Sciatic nerve (tissue), 2 donors: ENCODE measurements at regions not wholly inside any gene's neighbourhood (a gene's known extent, or its start where the extent isn't known, plus 50 kb on each side); places are given as distances from the start of the nearest gene placed in this dataset.

ENCODE experiments used
- ATAC-seq: fragments of 200-7000 bp; cut with Tn5 transposase; one replicate; pipeline ENCODE4 v1.9.1; 2020; ENCODE audit warnings: mild to moderate bottlenecking, moderate library complexity
- DNase-seq: peaks from one replicate; pipeline ENCODE4 v3.0.0-alpha.2; 2020; ENCODE audit warnings: low spot score
- intact Hi-C: fragments of 100-400 bp; cut with DNase I; formaldehyde crosslinking; loops from one replicate; pipeline ENCODE4 v1.14.2; 2022
- donor health status: DM: no; HTN: no; CAD: no.
- donor health status: DM: no; HTN: no; CAD: no.

DNA sequence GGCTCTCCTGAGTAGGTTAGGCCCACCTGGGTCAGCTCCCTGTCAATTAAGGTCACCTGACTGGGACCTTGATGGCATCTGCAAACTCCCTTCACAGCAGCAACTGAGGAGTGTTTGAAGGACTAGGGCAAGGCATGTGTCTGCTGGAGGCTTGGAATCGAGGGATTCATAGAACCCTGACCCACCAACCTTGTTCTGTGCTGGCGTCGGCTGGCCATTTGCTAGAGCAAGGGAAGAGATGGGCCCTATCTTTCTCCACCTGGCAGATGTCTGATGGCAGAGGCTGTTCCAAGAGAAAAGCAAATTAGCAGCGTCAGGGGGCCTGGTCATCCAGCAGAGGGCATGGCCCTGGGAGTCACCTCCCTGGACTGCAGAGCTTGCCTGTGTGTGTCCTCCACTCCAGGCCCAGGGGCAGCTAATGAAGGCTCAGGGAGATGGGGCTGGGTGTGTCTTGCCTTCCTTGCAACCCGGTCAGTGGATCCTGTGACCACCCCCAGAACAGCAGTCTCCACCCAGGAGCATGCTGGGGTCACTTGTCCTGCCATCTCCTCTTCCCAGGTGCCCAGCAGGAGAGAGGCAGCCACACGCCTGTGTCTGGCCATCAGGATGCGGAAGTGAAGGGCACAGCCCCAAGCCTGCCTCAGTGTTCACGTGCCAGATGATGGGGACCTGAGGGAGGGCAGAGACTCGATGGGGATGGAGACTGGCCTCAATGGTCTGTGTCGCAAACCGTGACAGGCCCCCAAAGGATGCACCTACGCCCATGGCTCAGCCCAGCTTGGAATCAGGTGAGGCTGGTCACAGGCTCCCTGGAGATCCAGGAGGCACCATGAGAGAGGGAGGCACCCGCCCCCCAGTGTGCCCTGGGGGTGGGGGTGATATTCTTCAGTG lies 53.9 kb downstream of the BARX1 start:
- ATAC-seq (no peak), DNase-seq (peak; percentile 34)
- intact Hi-C loops: no loop called here

DNA sequence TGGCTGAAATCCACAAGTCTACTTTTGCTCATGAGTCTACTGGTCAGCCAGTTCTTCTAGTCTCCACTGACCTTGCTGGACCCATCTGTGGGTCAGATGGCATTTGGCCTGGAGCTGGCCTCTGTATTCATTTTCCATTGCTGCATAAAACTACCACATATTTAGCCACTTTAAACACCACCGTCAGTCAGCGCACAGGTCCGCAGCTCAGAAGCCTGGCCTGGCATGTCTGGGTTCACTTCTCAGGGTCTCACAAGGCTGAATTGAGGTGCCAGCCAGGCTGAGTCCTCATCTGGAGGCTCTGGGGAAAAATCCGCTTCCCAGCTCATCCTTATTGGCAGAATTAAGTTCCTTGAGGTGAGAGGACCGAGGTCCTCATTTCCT lies 54.7 kb downstream of the BARX1 start:
- intact Hi-C loops: no loop called here
- ATAC-seq: no peak
- peak; percentile 26 for DNase-seq

DNA sequence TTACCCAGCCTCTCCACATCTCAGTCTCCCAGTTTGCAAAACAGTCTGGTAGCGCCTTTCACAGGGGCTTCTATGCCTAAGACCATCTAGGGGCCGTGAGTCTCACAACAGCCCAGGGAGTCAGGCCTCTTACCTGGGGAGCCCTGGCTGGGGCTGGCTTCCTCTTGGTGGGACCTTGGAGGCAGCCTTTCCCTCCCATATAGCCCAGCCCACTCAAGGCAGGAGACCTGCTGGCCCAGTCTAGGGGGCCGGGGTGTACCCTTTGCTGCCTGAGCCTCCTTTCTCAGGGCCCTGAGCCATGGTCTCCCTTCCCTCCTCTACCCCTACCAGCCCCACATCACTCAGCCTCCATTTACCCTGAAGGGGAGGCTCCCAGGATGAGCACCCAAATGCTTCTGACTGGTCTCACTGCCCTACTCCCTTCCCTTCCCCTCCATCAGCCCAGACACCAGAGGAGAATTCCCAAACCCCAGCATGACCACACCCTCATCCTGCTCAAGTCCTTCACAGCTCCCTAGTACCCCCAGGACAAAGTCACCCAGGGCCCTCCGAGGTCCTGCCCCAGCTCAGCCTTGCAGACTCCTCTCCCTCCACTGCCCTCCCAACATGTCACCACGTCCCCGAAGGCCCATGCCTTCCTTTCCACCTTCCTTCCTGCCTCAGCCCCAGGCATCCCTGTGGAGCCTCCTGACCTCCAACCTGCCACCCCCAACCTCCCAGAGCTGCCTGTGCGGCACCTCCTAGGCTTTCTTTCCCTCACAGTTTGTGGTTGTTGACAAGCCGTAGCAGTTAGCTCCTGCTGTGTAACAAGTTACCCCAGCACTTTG lies 55.3 kb downstream of the BARX1 start:
- peak; percentile 42 for DNase-seq
- no peak for ATAC-seq
- intact Hi-C loops: no loop called here

DNA sequence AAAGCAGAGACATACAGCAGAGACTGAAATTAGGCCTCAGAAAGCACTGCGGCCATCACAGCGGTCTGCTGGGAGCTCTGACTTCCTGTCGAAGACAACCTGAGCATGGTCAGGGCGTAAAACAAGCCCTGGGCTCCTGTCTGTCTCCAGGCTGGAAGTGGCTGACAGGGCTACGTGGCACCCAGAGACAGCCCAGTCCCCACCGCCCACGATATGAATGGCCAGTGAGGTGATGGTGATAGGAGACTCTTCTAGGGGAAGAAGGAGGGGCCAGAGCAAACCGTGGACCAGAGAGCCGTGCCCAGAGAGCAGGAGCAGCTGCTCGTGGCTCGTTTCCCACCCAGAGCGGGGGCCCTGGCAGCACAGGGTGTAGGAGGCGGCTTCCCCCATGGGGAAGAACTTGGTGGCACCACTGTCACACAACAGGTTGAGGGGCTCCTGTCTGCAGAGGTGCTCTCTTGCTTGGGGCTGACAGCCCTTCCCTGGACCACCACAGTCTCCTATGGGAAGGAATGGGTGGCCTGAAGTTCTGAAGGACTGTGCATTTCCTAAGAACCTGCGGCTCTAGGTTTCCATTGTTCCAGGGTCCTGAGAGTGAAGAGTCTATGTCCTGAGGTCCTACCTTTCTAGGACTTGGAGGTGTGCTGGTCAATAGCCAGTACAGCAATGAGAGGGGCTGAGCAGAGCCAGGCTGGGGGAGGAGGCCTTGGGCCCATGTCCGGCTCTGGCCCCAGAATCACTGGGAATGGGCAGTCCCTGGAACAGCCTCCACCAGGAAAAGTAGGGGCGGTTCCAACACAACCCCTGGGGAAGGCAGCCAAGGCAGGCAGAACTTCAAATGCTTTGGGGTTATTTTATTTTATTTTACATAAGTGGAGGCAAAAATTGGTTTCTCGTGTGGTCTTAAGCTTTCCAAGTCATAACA lies 56.4 kb downstream of the BARX1 start:
- ATAC-seq (no peak), DNase-seq (peak; percentile 35)
- intact Hi-C loops: no loop called here

DNA sequence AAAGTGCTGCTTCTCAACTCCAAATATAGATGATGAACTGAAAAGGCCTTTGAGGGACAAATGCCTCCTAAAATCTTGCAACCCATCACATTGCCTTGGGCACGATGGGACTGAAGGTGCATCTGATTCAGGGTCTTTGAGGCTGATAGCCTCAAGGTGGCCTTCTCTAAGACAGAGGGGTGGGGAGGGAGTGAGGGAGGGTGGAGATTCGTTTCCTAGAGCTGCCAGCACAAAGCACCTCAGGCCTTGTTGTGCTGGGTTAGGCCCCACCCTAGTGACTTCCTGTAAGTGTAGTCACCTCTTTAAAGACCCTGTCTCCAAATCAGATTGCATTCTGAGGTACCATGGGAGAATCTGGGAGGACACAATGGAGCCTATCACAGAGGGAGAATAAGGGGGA lies 57.1 kb downstream of the BARX1 start:
- intact Hi-C loops: no loop called here
- no peak for ATAC-seq
- DNase-seq: peak; percentile 14

DNA sequence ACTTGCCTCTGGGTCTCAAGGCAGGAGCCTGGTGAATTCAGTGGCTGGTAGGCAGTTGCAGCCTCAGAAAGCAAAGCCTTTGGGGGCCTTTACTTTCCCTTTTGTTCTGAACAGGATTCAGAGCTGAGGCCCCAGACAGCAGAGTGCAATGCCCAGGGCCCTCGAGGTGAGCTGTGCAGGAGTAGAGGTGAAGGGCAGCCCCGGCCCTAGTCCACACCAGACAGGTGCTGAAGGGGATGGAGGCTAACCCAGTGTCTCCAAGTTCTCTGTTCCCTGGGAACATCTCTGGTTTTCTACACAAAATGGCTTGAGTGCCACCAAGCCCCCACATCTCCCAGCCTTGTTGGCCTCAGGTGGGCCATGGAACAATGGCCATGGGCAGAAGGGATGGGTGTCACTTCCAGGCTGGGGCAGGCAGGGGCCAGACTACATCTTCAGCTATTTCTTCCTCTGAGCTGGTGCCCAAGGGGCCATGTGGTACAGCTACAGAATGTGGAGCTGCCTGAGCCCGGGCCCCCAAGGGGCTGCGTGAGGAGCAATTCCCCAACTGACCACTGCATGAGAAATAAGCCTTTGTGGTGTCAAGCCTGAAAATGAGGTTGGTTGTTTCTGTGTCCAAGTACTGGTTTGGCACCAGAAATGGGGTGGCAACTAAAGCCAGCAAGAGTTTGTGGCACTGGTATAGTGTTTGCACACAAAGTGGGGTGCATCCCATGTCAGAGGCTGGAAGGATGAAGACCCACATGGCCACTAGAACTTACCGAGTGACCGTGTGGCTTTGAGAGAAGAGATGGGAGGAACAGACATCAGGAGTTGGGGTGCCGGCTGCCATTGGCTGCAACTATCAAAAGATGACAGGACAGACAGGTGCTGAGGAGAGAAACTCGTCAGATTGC lies 57.8 kb downstream of the BARX1 start:
- ATAC-seq (no peak), DNase-seq (peak; percentile 23)
- intact Hi-C loops: no loop called here

DNA sequence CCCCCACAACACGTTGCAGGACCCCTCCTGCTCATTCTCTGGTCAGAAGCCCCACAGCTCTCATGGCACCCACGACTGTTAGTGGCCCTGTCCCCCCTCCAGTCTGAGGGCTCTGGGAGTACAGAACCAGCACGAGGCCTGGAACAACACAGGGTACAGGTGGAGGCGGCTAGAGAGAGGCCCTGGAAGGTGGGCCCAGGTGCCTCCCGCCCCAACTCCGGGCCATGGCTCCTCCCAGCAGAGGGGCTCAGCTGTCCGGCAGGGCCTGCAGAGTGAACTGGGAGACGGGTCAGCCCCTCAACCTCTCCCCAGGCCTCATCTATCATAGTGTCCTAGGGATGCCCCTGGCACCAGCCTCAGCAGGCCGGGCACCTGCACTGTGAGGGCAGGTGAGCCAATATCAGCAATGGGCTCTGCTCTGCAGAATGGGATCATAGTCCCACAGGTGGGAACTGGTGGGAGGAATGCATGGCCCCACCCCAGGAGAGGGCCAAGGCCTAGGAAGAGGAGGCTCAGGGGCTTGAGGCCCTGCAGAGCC lies 58.6 kb downstream of the BARX1 start:
- DNase-seq (peak; percentile 12), ATAC-seq (no peak)
- intact Hi-C loops: no loop called here

DNA sequence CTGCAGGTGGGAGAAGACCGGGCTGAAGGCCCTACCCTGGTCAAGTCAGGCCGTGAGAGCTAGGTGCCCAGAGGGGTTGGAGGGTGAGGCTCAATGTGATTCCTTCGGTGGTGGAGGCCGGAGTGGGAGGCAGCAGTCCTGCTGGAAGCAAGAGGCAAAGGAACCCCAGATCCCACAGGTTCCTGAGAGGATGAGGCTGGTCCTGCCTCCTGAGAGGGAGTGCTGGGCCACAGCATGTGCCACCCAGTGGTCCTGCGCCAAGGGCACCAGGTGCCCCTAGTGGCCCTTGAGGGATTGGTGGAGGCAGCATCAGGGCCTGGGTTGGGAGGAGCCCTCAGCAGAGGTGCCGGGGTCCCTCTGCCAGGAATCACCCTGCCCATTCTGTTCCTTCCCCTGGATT lies 59.1 kb downstream of the BARX1 start:
- ATAC-seq: no peak
- peak; percentile 26 for DNase-seq
- intact Hi-C loops: no loop called here

DNA sequence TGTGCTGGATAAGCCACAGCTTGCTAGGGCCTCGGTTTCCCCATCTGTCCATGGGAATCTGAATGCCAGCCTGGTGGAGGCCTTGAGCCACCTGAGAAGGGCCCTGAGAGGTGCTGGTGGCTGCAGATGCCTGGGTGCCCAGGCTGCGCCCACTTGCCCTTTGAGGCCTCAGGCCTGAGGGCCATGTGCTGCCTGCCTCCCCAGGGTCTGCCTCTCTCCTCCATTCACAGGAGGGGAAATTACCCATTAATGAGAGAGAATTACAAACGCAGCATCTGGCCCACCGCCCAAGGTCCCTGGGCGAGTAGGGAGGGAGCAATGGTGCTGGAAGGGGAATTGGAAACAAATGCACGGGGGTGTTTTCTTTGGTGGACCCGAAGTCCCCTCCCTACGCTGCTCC lies 59.6 kb downstream of the BARX1 start:
- DNase-seq: peak; percentile 18
- ATAC-seq: no peak
- intact Hi-C loops: no loop called here

DNA sequence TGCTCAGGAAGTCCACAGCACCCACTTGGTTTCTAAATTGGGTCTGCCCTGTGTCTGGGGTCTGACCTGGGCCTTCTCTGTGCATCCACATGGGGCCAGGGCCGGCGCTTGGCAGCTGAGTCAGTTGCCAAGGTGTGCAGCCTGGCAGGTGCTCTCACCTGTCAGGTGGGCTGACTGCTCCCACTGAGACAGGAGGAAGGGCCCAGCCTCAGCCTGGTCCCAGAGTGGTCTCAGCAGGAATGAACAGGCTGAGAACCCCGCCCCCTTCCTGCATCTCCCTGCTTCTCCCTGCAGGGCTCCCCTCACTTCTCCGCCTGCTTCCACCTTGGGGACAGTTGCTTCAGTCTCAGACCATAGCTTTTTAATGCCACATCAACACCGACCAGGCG lies 60.5 kb downstream of the BARX1 start:
- ATAC-seq (no peak), DNase-seq (peak; percentile 33)
- intact Hi-C loops: no loop called here

DNA sequence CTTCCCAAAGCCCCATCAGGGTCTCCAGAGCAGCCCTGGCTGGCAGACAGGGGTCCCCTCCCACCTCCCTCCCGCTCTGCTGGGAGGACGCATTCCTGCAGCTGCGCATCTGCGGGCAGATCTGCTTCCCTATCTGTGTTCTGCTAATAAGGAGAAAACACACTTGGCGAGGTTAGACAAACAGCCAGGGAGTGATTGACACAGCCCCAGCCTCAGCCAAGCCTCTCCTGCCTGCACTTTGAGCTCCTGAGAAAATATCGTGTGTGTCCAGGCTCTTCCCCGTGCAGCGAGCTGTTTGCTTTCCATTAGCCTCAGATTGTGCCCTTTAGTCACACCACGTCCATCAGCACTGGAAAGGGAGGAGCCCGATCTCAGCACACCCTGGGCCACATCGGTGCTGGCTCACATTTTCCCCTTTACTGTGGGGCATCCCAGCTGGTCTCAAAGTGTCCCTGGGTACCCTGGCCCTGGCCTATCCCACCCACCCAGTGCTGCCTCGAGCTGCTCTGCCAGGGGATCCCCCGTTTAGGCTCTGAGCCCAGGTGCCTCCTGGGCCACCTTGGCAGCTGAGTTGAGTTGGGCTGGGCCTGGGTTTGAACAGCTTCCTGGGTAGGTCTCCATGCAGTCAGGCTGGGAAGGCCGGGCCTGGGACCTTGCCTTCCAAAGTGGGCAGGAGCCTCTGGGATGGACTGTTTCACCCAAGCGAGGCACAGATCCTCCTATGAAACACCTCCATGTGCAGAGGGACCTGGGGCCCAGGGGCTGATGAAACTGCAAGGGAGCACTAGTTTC lies 61.1 kb downstream of the BARX1 start:
- intact Hi-C loops: no loop called here
- peak; percentile 12 for DNase-seq
- no peak for ATAC-seq

DNA sequence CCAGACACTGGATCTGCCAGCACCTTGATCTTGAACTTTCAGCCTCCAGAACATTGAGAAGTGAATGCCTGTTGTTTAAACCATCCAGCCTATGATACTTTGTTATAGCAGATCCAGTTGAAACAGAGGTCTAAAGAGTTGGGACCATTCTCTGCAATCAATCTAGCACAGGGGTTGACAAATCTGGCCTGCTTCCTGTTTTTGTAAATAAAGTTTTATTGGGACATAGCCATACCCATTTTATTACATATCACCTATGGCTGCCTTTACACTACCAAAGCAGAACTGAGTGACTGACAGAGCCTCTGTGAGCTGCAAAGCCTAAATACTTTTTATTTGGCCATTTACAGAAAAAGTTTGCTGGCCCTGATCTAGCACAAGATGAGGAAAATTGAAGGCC lies 62.0 kb downstream of the BARX1 start:
- ATAC-seq (no peak), DNase-seq (no peak)
- intact Hi-C loops: no loop called here

DNA sequence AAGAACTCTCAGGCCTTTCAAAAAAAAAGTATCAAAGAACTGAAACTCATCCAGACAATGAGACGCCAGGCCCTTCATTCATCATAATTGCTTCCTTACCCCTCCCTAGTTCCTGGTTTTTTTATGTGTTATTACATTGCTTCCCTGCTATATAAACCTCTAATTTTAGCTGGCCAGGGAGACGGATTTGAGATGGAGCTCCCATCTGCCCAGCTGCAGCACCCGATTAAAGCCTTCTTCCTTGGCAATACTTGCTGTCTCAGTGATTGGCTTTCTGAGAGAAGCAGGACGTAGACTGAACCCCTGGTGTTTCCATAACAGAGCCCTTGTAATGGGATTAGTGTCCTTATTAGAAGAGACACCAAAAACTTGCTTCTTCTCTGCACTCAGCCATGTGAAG lies 62.4 kb downstream of the BARX1 start:
- intact Hi-C loops: no loop called here
- no peak for ATAC-seq
- DNase-seq: no peak

DNA sequence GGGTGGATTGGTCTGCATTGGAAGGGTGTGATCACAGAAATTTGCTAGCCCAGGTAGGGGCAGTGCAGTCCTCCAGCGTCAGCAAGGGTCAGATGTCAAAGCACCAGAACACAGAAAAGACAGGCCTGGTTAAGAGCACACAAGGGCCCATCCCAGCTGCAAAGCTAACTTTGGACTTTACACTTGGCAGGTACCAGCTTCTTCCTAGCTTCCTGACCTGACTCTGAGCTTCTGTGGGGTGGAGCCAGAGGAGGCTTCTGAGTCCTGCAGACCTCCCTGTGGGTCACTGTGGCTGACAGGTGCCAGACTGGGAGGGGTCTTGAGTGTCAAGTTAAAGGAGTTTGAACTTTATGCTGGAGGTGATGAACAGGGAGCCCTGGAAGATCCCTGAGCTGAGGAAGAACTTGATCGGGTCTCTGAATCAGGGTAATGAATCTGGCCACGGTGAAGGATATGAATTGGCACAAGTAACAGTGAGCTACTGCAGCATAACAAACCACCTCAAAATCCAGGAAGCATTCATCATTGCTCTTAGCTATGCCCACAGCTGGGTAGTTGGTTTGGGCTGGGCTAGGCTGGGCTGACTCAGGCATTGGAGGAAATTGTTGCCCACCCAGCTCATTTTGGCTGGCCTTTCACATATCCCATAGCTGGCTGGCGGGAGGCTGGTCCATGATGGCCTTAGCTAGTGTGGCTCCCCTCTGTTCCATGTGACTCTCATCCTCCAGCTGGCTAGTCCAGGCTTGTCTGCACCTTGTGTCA lies 63.4 kb downstream of the BARX1 start:
- ATAC-seq (no peak), DNase-seq (peak; percentile 15)
- intact Hi-C loops: no loop called here

DNA sequence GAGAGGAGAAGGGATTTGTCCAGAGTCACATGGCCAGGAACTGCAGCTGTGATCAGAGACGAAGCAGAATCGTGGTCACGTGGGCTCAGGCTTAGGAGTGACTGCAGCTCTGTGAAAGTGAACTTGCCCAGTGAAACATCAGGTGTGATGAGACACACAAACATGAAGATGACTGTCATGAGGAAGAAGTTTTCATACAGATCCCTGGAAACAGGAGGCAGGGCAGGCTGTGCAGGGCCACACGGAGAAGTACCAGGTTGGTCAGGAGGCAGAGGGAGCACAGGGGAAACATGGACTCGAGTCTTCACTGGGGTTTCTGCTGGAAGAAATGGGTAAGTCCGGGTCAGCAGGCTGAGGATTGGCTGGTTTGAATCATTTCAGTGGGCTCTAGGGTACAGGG lies 64.1 kb downstream of the BARX1 start:
- ATAC-seq (no peak), DNase-seq (peak; percentile 28)
- intact Hi-C loops: no loop called here

DNA sequence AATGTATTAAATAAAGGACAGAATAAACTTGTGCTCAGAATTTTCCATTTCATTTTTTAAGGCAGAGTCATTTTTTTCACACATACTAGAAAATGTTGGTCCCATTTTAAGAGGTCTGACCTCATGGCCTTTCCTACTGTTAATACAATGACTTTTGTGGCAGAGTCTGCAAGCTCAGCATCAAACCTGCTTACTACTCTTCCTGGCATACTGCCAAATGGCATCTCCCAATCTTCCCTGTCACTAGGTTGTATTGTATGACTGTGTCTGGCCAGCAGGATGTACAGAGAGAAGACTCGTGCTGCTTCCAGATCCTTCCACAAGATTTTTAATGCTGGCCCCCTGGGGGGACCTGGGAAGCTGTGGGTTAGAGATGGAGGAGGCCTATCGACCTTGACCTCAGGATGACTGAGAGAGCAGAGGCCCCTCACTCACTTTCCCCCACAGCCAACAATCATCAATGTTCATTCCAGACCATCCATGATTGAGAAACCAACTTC lies 64.7 kb downstream of the BARX1 start:
- DNase-seq: peak; percentile 6
- intact Hi-C loops: no loop called here
- no peak for ATAC-seq
